Upper lobe of right lung (tissue), 1 donor: ENCODE measurements at regions not wholly inside any gene's neighbourhood (a gene's known extent, or its start where the extent isn't known, plus 50 kb on each side); places are given as distances from the start of the nearest gene placed in this dataset.

ENCODE experiments used
- ATAC-seq: fragments of 200-7000 bp; cut with Tn5 transposase; one replicate; pipeline ENCODE4 v1.9.1; 2020; ENCODE audit warnings: mild to moderate bottlenecking, moderate library complexity
- DNase-seq: peaks from one replicate; pipeline ENCODE4 v3.0.0-alpha.2; 2020
- H3K27ac ChIP-seq: fragments of 200-600 bp; one replicate; pipeline ENCODE4 v1.8.0; 2022
- H3K27me3 ChIP-seq: fragments of 200-600 bp; one replicate; pipeline ENCODE4 v1.8.0; 2022; ENCODE audit warnings: mild to moderate bottlenecking
- H3K36me3 ChIP-seq: fragments of 200-600 bp; one replicate; pipeline ENCODE4 v1.8.0; 2022
- H3K4me1 ChIP-seq: fragments of 200-600 bp; one replicate; pipeline ENCODE4 v1.8.0; 2022
- H3K4me3 ChIP-seq: fragments of 200-600 bp; one replicate; pipeline ENCODE4 v1.8.0; 2022; ENCODE audit warnings: mild to moderate bottlenecking
- H3K9me3 ChIP-seq: fragments of 200-600 bp; one replicate; pipeline ENCODE4 v1.8.0; 2022
- CTCF ChIP-seq: fragments of 200-600 bp; IDR thresholded peaks from one replicate; pipeline ENCODE4 v1.8.0; 2022; ENCODE audit warnings: antibody characterized with exemption
- intact Hi-C: fragments of 100-400 bp; cut with DNase I; formaldehyde crosslinking; loops from one replicate; pipeline ENCODE4 v1.11.0; 2022
- donor health status: DM: no; HTN: yes; CAD: no; lungs with severe emphysema.

- H3K27ac ChIP-seq = no peak overlapping the region
- H3K9me3 ChIP-seq = no peaks in the 10 kb centered on the region
- H3K4me1 ChIP-seq = no peaks in the 10 kb centered on the region
- intact Hi-C loops = no loop called here
- no peaks in the 10 kb centered on the region for H3K36me3 ChIP-seq
- no peak for DNase-seq
- TF ChIP-seq CTCF = no peak
- no peak overlapping the region for H3K4me3 ChIP-seq
- no peaks in the 10 kb centered on the region for H3K27me3 ChIP-seq
- no peak for ATAC-seq
These were observed 93.1 kb downstream of the NUDT12 start for GRCh38 chr5:103469288-103470040.

- TF ChIP-seq CTCF = no peak
- no peaks in the 10 kb centered on the region for H3K36me3 ChIP-seq
- H3K4me3 ChIP-seq = no peak overlapping the region
- H3K27me3 ChIP-seq = no peaks in the 10 kb centered on the region
- intact Hi-C loops = no loop called here
- no peak overlapping the region for H3K27ac ChIP-seq
- no peaks in the 10 kb centered on the region for H3K4me1 ChIP-seq
- ATAC-seq = no peak
- H3K9me3 ChIP-seq = no peaks in the 10 kb centered on the region
- DNase-seq = no peak
These were observed 94.8 kb downstream of the NUDT12 start for GRCh38 chr5:103467831-103468230.

- Histone ChIP-seq H3K36me3 (no peaks in the 10 kb centered on the region), H3K4me3 (no peak overlapping the region), H3K27ac (no peak overlapping the region), H3K27me3 (no peaks in the 10 kb centered on the region), H3K9me3 (no peaks in the 10 kb centered on the region), H3K4me1 (no peaks in the 10 kb centered on the region)
- no peak for DNase-seq
- no peak for TF ChIP-seq CTCF
- intact Hi-C loops = no loop called here
- ATAC-seq = no peak
These were observed 96.1 kb downstream of the NUDT12 start for GRCh38 chr5:103466495-103466894.

- DNase-seq = no peak
- Histone ChIP-seq H3K36me3 (no peaks in the 10 kb centered on the region), H3K27ac (no peak overlapping the region), H3K4me3 (no peak overlapping the region), H3K9me3 (no peaks in the 10 kb centered on the region), H3K27me3 (no peaks in the 10 kb centered on the region), H3K4me1 (no peaks in the 10 kb centered on the region)
- ATAC-seq = no peak
- intact Hi-C loops = no loop called here
- TF ChIP-seq CTCF = no peak
These were observed 96.7 kb downstream of the NUDT12 start for GRCh38 chr5:103465891-103466290.

GRCh38 chr5:103464835-103465484, 97.6 kb downstream of the NUDT12 start:
- H3K4me1 ChIP-seq = no peaks in the 10 kb centered on the region
- no peak overlapping the region for H3K27ac ChIP-seq
- H3K27me3 ChIP-seq = no peaks in the 10 kb centered on the region
- no peaks in the 10 kb centered on the region for H3K9me3 ChIP-seq
- no peak for ATAC-seq
- no peak for TF ChIP-seq CTCF
- intact Hi-C loops = no loop called here
- H3K4me3 ChIP-seq = no peak overlapping the region
- DNase-seq = no peak
- H3K36me3 ChIP-seq = no peaks in the 10 kb centered on the region
